Posterior vena cava (tissue), 2 donors: ENCODE measurements at regions not wholly inside any gene's neighbourhood (a gene's known extent, or its start where the extent isn't known, plus 50 kb on each side); places are given as distances from the start of the nearest gene placed in this dataset.
"Not testable (repeated sequence)": the region's sequence is repeated elsewhere in the genome, so short reads cannot be mapped to it uniquely, and the experiment has no call there.

Experiments
- DNase-seq: peaks from one replicate; pipeline ENCODE4 v3.0.0-alpha.2; 2020; ENCODE audit warnings: low spot score
- intact Hi-C, 2 donors: fragments of 100-400 bp; cut with DNase I; formaldehyde crosslinking; loops; one replicate each; pipeline versions ENCODE4 v1.14.1 to v1.14.2; 2022 to 2023
- donor health status: DM: yes; HTN: yes; CAD: no.
- donor health status: DM: yes; HTN: yes; CAD: no.

- intact Hi-C loops: no loop called here
- no peak for DNase-seq
These were observed 465.7 kb upstream of the FAR2 start for GRCh38 chr12:28683366-28683765.

- intact Hi-C loops: no loop called here
- no peak for DNase-seq
These were observed 459.5 kb upstream of the FAR2 start for GRCh38 chr12:28689398-28690175.

GRCh38 chr12:28693565-28694219 lies 455.4 kb upstream of the FAR2 start:
- intact Hi-C loops: no loop called here

GRCh38 chr12:28698553-28698952 lies 450.5 kb upstream of the FAR2 start:
- no peak for DNase-seq
- intact Hi-C loops: no loop called here

More at GRCh38 chr12:28693565-28694219, 455.4 kb upstream of the FAR2 start:
- no peak for DNase-seq

- no peak for DNase-seq
- intact Hi-C loops: no loop called here
These were observed 450.0 kb upstream of the FAR2 start for GRCh38 chr12:28699029-28699428.

GRCh38 chr12:28700161-28700560 lies 448.9 kb upstream of the FAR2 start:
- no peak for DNase-seq
- intact Hi-C loops: no loop called here

- DNase-seq: no peak
- intact Hi-C loops: no loop called here
These were observed 444.5 kb upstream of the FAR2 start for GRCh38 chr12:28704477-28705169.

- no peak for DNase-seq
- intact Hi-C loops: no loop called here
These were observed 440.1 kb upstream of the FAR2 start for GRCh38 chr12:28708918-28709371.

- DNase-seq: no peak
- intact Hi-C loops: no loop called here
These were observed 438.9 kb upstream of the FAR2 start for GRCh38 chr12:28709986-28710685.

GRCh38 chr12:28710882-28711281 lies 438.2 kb upstream of the FAR2 start:
- intact Hi-C loops: no loop called here
- DNase-seq: no peak

- DNase-seq: no peak
- intact Hi-C loops: no loop called here
These were observed 437.7 kb upstream of the FAR2 start for GRCh38 chr12:28711421-28711820.

- DNase-seq: no peak
- intact Hi-C loops: no loop called here
These were observed 406.3 kb upstream of the FAR2 start for GRCh38 chr12:28742791-28743190.

GRCh38 chr12:28746734-28747325 lies 402.2 kb upstream of the FAR2 start:
- intact Hi-C loops: no loop called here
- no peak for DNase-seq

GRCh38 chr12:28750946-28751685 lies 398.0 kb upstream of the FAR2 start:
- no peak for DNase-seq
- intact Hi-C loops: no loop called here

- DNase-seq: no peak
- intact Hi-C loops: no loop called here
These were observed 394.1 kb upstream of the FAR2 start for GRCh38 chr12:28755027-28755426.

GRCh38 chr12:28759333-28759732 lies 389.7 kb upstream of the FAR2 start:
- intact Hi-C loops: no loop called here
- DNase-seq: no peak

- DNase-seq, intact Hi-C loops: not testable (repeated sequence)
These were observed 388.8 kb upstream of the FAR2 start for GRCh38 chr12:28760040-28760903.

GRCh38 chr12:28761897-28762296 lies 387.2 kb upstream of the FAR2 start:
- DNase-seq, intact Hi-C loops: not testable (repeated sequence)
